Right cardiac atrium (tissue), 5 donors: ENCODE measurements at regions not wholly inside any gene's neighbourhood (a gene's known extent, or its start where the extent isn't known, plus 50 kb on each side); places are given as distances from the start of the nearest gene placed in this dataset.
"Not testable (repeated sequence)": the region's sequence is repeated elsewhere in the genome, so short reads cannot be mapped to it uniquely, and the experiment has no call there.

ENCODE experiments used
- ATAC-seq, 2 donors: fragments of 200-7000 bp; cut with Tn5 transposase; one replicate each; pipeline versions ENCODE4 v1.8.0 to v1.9.1; 2020; ENCODE audit warnings: moderate library complexity in 2 of 2, mild to moderate bottlenecking in 1 of 2
- DNase-seq, 3 donors: peaks; one replicate each; pipeline ENCODE4 v3.0.0-alpha.2; 2020
- H3K27ac ChIP-seq: one replicate; pipeline ENCODE4 v1.5.1; 2013; ENCODE audit warnings: mild to moderate bottlenecking, low read length, control low read depth, moderate library complexity
- H3K27me3 ChIP-seq: one replicate; pipeline ENCODE4 v1.6.1; 2013; ENCODE audit not compliant: control insufficient read depth, insufficient read depth
- H3K4me1 ChIP-seq: one replicate; pipeline ENCODE4 v1.6.1; 2013; ENCODE audit warnings: low read length; ENCODE audit not compliant: control insufficient read depth, insufficient read depth
- H3K4me3 ChIP-seq: one replicate; pipeline ENCODE4 v1.5.1; 2013; ENCODE audit warnings: low read length, control low read depth
- H3K9me3 ChIP-seq: one replicate; pipeline ENCODE4 v1.6.1; 2013; ENCODE audit warnings: low read length; ENCODE audit not compliant: control insufficient read depth
- WGBS: extraction: QIAGEN DNeasy Blood & Tissue Kit; methylation state at CpG from one replicate; pipeline ENCODE4 v1.1.7; 2013; 5-methylcytosine and 5-hydroxymethylcytosine counted together
- intact Hi-C, 4 donors: fragments of 100-400 bp; cut with DNase I; formaldehyde crosslinking; loops; one replicate each; pipeline versions ENCODE4 v1.11.0 to v1.14.0; 2022 to 2023
- donor health status: healthy with polysubstance abuse.
- donor health status: DM: no; HTN: yes; CAD: no.
- donor health status: DM: no; HTN: no; CAD: no.
- donor health status: DM: no; HTN: yes; CAD: no; lungs with severe emphysema.
- donor health status: DM: yes; HTN: yes; CAD: no.

- no peak overlapping the region for H3K4me3 ChIP-seq
- H3K27me3 ChIP-seq: no peaks in the 10 kb centered on the region
- no peaks in the 10 kb centered on the region for H3K4me1 ChIP-seq
- intact Hi-C loops: no loop called here
- no peak for DNase-seq
- no peak overlapping the region for H3K27ac ChIP-seq
- no peaks in the 10 kb centered on the region for H3K9me3 ChIP-seq
- ATAC-seq: no peak
Measured at GRCh38 chr4:85132117-85132516, 165.6 kb upstream of the WDFY3 start.

- Histone ChIP-seq H3K27ac (no peak overlapping the region), H3K27me3 (no peaks in the 10 kb centered on the region), H3K4me1 (no peaks in the 10 kb centered on the region), H3K9me3 (no peaks in the 10 kb centered on the region), H3K4me3 (no peak overlapping the region)
- intact Hi-C loops: no loop called here
- ATAC-seq: no peak
- WGBS: 81% methylated on average over 2 of the region's 2 CpGs
- DNase-seq: no peak
Measured at GRCh38 chr4:85132570-85132969, 166.1 kb upstream of the WDFY3 start.

- not testable (repeated sequence) for ATAC-seq, H3K27ac ChIP-seq, H3K4me3 ChIP-seq, DNase-seq, H3K27me3 ChIP-seq, H3K9me3 ChIP-seq, H3K4me1 ChIP-seq
- intact Hi-C loops: loop anchor here in 3 of 4 donors (10.0 kb wide), 3 partner anchors 235 to 905 kb away; no protein-coding TSS in a partner anchor
- 90% methylated on average over 3 of the region's 3 CpGs for WGBS
Measured at GRCh38 chr4:85139749-85140148, 173.3 kb upstream of the WDFY3 start.

- no peaks in the 10 kb centered on the region for H3K4me1 ChIP-seq
- DNase-seq (no peak), ATAC-seq (no peak)
- intact Hi-C loops: loop anchor here in 3 of 4 donors (10.0 kb wide), 3 partner anchors 232 to 902 kb away; no protein-coding TSS in a partner anchor
- H3K27ac ChIP-seq: no peak overlapping the region
- H3K4me3 ChIP-seq: no peak overlapping the region
- no peaks in the 10 kb centered on the region for H3K27me3 ChIP-seq
- H3K9me3 ChIP-seq: no peaks in the 10 kb centered on the region
- WGBS: 68% methylated on average over 2 of the region's 2 CpGs
Measured at GRCh38 chr4:85142451-85142850, 176.0 kb upstream of the WDFY3 start.

- no peaks in the 10 kb centered on the region for H3K27me3 ChIP-seq
- WGBS: 7% methylated on average over 9 of the region's 9 CpGs
- intact Hi-C loops: loop anchor here (2.0 to 10.0 kb wide), 7 partner anchors 227 to 897 kb away; no protein-coding TSS in a partner anchor
- no peaks in the 10 kb centered on the region for H3K9me3 ChIP-seq
- no peak overlapping the region for H3K4me3 ChIP-seq
- ATAC-seq (peak; percentile 77 to 78), DNase-seq (peak; percentile 45 to 81 (median 55))
- H3K27ac ChIP-seq: no peak overlapping the region
- H3K4me1 ChIP-seq: no peaks in the 10 kb centered on the region
Measured at GRCh38 chr4:85147481-85148076, 181.1 kb upstream of the WDFY3 start.

GRCh38 chr4:85149676-85150075 lies 183.2 kb upstream of the WDFY3 start:
- WGBS: 86% methylated on average over 1 of the region's 1 CpG

GRCh38 chr4:85151371-85151770 lies 184.9 kb upstream of the WDFY3 start:
- no peak overlapping the region for H3K27ac ChIP-seq
- ATAC-seq (no peak), DNase-seq (no peak)
- H3K9me3 ChIP-seq: no peaks in the 10 kb centered on the region
- no peaks in the 10 kb centered on the region for H3K4me1 ChIP-seq
- no peaks in the 10 kb centered on the region for H3K27me3 ChIP-seq
- WGBS: 80% methylated on average over 1 of the region's 1 CpG
- intact Hi-C loops: no loop called here
- no peak overlapping the region for H3K4me3 ChIP-seq

More at GRCh38 chr4:85149676-85150075, 183.2 kb upstream of the WDFY3 start:
- H3K27me3 ChIP-seq: no peaks in the 10 kb centered on the region
- no peak overlapping the region for H3K27ac ChIP-seq
- no peak for ATAC-seq
- no peak for DNase-seq
- no peaks in the 10 kb centered on the region for H3K4me1 ChIP-seq
- intact Hi-C loops: loop anchor here (5.0 to 10.0 kb wide), 6 partner anchors 225 to 895 kb away; no protein-coding TSS in a partner anchor
- no peaks in the 10 kb centered on the region for H3K9me3 ChIP-seq
- no peak overlapping the region for H3K4me3 ChIP-seq

GRCh38 chr4:85151786-85152185 lies 185.3 kb upstream of the WDFY3 start:
- WGBS: 71% methylated on average over 2 of the region's 2 CpGs
- no peak overlapping the region for H3K27ac ChIP-seq
- intact Hi-C loops: no loop called here

GRCh38 chr4:85152480-85152879 lies 186.0 kb upstream of the WDFY3 start:
- DNase-seq: no peak

More at GRCh38 chr4:85151786-85152185, 185.3 kb upstream of the WDFY3 start:
- Histone ChIP-seq H3K27me3 (no peaks in the 10 kb centered on the region), H3K9me3 (no peaks in the 10 kb centered on the region), H3K4me3 (no peak overlapping the region), H3K4me1 (no peaks in the 10 kb centered on the region)
- ATAC-seq (no peak), DNase-seq (no peak)

GRCh38 chr4:85153221-85153620 lies 186.7 kb upstream of the WDFY3 start:
- intact Hi-C loops: no loop called here
- Histone ChIP-seq H3K4me3 (no peak overlapping the region), H3K4me1 (no peaks in the 10 kb centered on the region), H3K27ac (no peak overlapping the region), H3K27me3 (no peaks in the 10 kb centered on the region), H3K9me3 (no peaks in the 10 kb centered on the region)
- ATAC-seq (no peak), DNase-seq (no peak)
- WGBS: 54% methylated on average over 1 of the region's 1 CpG

More at GRCh38 chr4:85152480-85152879, 186.0 kb upstream of the WDFY3 start:
- intact Hi-C loops: no loop called here
- Histone ChIP-seq H3K9me3 (no peaks in the 10 kb centered on the region), H3K4me1 (no peaks in the 10 kb centered on the region), H3K27ac (no peak overlapping the region), H3K27me3 (no peaks in the 10 kb centered on the region), H3K4me3 (no peak overlapping the region)
- ATAC-seq: no peak
- WGBS: 70% methylated on average over 3 of the region's 3 CpGs

- H3K9me3 ChIP-seq: no peaks in the 10 kb centered on the region
- intact Hi-C loops: no loop called here
- H3K27ac ChIP-seq: no peak overlapping the region
- no peak for ATAC-seq
- no peak overlapping the region for H3K4me3 ChIP-seq
- no peak for DNase-seq
- H3K4me1 ChIP-seq: no peaks in the 10 kb centered on the region
- H3K27me3 ChIP-seq: no peaks in the 10 kb centered on the region
- 80% methylated on average over 1 of the region's 1 CpG for WGBS
Measured at GRCh38 chr4:85154591-85154990, 188.1 kb upstream of the WDFY3 start.

GRCh38 chr4:85165808-85166207 lies 199.3 kb upstream of the WDFY3 start:
- no peak overlapping the region for H3K27ac ChIP-seq
- no peaks in the 10 kb centered on the region for H3K27me3 ChIP-seq
- no peaks in the 10 kb centered on the region for H3K9me3 ChIP-seq
- 88% methylated on average over 2 of the region's 2 CpGs for WGBS
- ATAC-seq (no peak), DNase-seq (no peak)
- no peak overlapping the region for H3K4me3 ChIP-seq
- H3K4me1 ChIP-seq: no peaks in the 10 kb centered on the region
- intact Hi-C loops: no loop called here
